Tibial nerve (tissue), 4 donors: ENCODE measurements at regions not wholly inside any gene's neighbourhood (a gene's known extent, or its start where the extent isn't known, plus 50 kb on each side); places are given as distances from the start of the nearest gene placed in this dataset.

Experiments
- EP300 ChIP-seq, 2 donors: sonication (generic); formaldehyde crosslinking; IDR thresholded peaks; one replicate each; pipeline ENCODE4 v1.6.1; 2017; ENCODE audit warnings: antibody characterized with exemption in 2 of 2, mild to moderate bottlenecking in 1 of 2
- POLR2A ChIP-seq, 2 donors: fragments of 450-650 bp; IDR thresholded peaks; one replicate each; pipeline ENCODE4 v1.6.1; 2017; ENCODE audit warnings: antibody characterized with exemption in 2 of 2, mild to moderate bottlenecking in 2 of 2, moderate library complexity in 2 of 2
- TF ChIP-seq, protein P1 (sequence below), 5 experiments: fragments of 200-600 bp in 3 of 5; fragments of 450-650 bp in 2 of 5; sonication (generic) in 3 of 5; IDR thresholded peaks; one replicate each; pipeline ENCODE4 v1.5.1; 2016 to 2019; ENCODE audit warnings: antibody characterized with exemption in 5 of 5, mild to moderate bottlenecking in 3 of 5, moderate library complexity in 2 of 5

DNA sequence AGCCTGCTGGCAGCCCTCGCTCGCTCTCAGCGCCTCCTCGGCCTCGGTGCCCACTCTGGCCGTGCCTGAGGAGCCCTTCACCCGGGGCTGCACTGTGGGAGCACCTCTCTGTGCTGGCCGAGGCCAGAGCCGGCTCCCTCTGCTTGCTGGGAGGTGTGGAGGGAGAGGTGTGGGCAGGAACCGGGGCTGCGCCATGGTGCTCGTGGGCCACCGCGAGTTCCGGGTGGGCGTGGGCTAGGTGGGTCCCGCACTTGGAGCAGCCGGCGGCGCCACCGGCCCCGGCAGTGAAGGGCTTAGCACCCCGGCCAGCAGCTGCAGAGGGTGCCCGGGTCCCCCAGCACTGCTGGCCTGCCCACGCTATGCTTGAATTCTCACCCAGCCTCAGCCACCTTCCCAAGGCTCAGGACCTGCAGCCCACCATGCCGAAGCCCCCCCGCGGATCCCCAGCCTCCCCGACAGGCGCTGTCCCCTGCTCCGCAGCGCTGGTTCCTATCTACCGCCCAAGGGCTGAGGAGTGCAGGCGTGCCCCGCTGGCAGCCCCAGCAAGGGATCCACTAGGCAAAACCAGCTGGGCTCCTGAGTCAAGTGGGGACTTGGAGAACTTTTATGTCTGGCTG lies 863.3 kb downstream of the IGSF11 start:
- TF ChIP-seq, protein P1, sequence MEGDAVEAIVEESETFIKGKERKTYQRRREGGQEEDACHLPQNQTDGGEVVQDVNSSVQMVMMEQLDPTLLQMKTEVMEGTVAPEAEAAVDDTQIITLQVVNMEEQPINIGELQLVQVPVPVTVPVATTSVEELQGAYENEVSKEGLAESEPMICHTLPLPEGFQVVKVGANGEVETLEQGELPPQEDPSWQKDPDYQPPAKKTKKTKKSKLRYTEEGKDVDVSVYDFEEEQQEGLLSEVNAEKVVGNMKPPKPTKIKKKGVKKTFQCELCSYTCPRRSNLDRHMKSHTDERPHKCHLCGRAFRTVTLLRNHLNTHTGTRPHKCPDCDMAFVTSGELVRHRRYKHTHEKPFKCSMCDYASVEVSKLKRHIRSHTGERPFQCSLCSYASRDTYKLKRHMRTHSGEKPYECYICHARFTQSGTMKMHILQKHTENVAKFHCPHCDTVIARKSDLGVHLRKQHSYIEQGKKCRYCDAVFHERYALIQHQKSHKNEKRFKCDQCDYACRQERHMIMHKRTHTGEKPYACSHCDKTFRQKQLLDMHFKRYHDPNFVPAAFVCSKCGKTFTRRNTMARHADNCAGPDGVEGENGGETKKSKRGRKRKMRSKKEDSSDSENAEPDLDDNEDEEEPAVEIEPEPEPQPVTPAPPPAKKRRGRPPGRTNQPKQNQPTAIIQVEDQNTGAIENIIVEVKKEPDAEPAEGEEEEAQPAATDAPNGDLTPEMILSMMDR (IDR thresholded peaks at IDR 0.05) = no peak
- TF ChIP-seq POLR2A (IDR thresholded peaks at IDR 0.05) (no peak), EP300 (IDR thresholded peaks at IDR 0.05) (no peak)
